ENCODE measurements at regions not wholly inside any gene's neighbourhood (a gene's known extent, or its start where the extent isn't known, plus 50 kb on each side); places are given as distances from the start of the nearest gene placed in this dataset.

DNA sequence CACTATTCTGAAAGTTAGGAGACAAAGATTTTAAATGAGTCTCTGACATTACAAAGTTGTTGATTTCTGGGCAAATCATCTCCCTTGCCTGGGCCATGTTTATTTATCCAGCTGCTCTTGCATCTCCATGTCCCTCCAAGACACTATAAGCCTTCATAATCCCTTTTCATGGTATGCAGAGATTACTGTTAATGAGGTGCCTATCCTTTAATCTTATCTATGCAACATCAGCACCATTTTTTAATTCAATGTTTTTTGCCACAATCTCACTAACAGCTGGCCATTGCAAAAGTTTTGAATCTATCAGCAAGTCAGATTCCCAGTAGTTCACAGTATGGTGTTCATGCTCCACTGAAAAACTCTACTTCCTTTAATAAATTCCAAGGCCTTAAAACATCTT lies 108.5 kb upstream of the PTPRD start:
- no peak overlapping the region for H3K9ac ChIP-seq (ENCODE audit: low read depth, low read length)
- H3K9me3 ChIP-seq (ENCODE audit: insufficient read depth, low read depth, low read length): no peaks in the 10 kb centered on the region
- H3K27ac ChIP-seq (ENCODE audit: low read length): no peak overlapping the region
- H3K4me1 ChIP-seq (ENCODE audit: insufficient read depth, low read length): no peaks in the 10 kb centered on the region
- H3K4me3 ChIP-seq (ENCODE audit: low read length): no peak overlapping the region
- no peaks in the 10 kb centered on the region for H3K27me3 ChIP-seq (ENCODE audit: insufficient read depth, low read length)
- no peaks in the 10 kb centered on the region for H3K36me3 ChIP-seq (ENCODE audit: insufficient read depth, low read depth, low read length)

- Histone ChIP-seq H3K9me3 (ENCODE audit: insufficient read depth, low read depth, low read length) (no peaks in the 10 kb centered on the region), H3K4me1 (ENCODE audit: insufficient read depth, low read length) (peaks cover 4% of the 10 kb centered on the region; the same call in 1 of the 2 replicates), H3K36me3 (ENCODE audit: insufficient read depth, low read depth, low read length) (no peaks in the 10 kb centered on the region), H3K27me3 (ENCODE audit: insufficient read depth, low read length) (no peaks in the 10 kb centered on the region), H3K4me3 (ENCODE audit: low read length) (no peak overlapping the region), H3K27ac (ENCODE audit: low read length) (no peak overlapping the region), H3K9ac (ENCODE audit: low read depth, low read length) (no peak overlapping the region)
Observed at GRCh38 chr9:10729213-10729612, 116.4 kb upstream of the PTPRD start.

DNA sequence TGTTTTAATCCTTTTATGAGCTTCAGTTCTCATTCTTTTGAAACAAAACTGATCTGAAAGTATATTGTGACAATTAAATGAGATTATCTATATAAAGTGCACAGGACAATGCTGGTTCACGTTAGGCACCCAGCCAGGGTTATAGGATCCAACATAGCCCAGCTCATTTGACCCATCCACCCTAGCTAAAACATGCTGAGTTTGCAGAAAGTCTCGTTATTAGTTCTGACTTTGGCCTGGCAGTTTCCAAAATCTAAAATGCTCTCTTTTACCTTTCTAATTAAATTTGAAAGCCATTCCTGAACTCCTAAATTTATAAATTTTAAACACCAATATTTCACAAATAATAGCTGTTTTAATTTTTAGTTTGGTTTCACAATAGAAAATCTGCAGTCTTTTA lies 131.9 kb upstream of the PTPRD start:
- Histone ChIP-seq H3K27ac (ENCODE audit: low read length) (no peak overlapping the region), H3K9me3 (ENCODE audit: insufficient read depth, low read depth, low read length) (no peaks in the 10 kb centered on the region), H3K4me3 (ENCODE audit: low read length) (no peak overlapping the region), H3K27me3 (ENCODE audit: insufficient read depth, low read length) (no peaks in the 10 kb centered on the region), H3K36me3 (ENCODE audit: insufficient read depth, low read depth, low read length) (no peaks in the 10 kb centered on the region), H3K9ac (ENCODE audit: low read depth, low read length) (no peak overlapping the region), H3K4me1 (ENCODE audit: insufficient read depth, low read length) (no peaks in the 10 kb centered on the region)

DNA sequence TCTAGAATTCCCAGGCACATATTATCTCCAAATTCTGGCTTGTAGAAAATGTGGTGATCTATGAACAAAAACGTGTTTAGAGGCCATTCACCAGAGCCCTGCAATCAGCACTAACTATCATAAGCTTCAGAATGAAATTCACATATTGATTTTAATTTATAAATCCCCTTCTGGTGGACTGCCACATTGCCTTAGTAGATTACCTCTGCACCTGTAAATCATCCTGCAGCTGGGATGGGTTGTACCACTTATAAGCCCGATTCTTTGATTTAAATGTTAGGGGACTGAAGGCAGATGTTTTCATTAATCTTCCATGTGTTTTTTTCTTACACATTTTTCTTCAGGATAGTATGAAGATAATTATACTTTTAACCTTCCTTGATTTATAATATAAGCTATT lies 140.7 kb upstream of the PTPRD start:
- no peaks in the 10 kb centered on the region for H3K9me3 ChIP-seq (ENCODE audit: insufficient read depth, low read depth, low read length)
- no peak overlapping the region for H3K4me3 ChIP-seq (ENCODE audit: low read length)
- no peaks in the 10 kb centered on the region for H3K27me3 ChIP-seq (ENCODE audit: insufficient read depth, low read length)
- no peak overlapping the region for H3K27ac ChIP-seq (ENCODE audit: low read length)
- no peak overlapping the region for H3K9ac ChIP-seq (ENCODE audit: low read depth, low read length)
- no peaks in the 10 kb centered on the region for H3K36me3 ChIP-seq (ENCODE audit: insufficient read depth, low read depth, low read length)
- H3K4me1 ChIP-seq (ENCODE audit: insufficient read depth, low read length): no peaks in the 10 kb centered on the region

DNA sequence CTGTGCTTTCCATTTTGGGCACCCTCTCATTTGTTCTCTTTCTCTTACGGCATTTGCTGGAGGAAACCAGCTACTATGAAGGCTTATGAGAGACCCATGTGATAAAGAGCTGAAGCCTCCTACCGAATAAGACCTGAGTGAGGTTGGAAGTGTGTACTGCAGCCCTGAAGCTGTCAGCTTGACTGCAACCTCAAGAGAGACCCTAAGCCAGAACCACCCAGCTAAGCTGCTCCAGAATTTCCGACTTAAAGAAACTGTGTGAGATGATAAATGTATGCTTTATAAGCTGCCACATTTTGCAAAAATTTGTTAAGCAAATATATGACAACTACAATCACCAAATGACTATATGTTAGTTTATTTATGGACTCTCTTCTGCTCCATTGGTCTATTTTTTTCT lies 151.7 kb upstream of the PTPRD start:
- Histone ChIP-seq H3K4me3 (ENCODE audit: low read length) (no peak overlapping the region), H3K9ac (ENCODE audit: low read depth, low read length) (no peak overlapping the region), H3K27me3 (ENCODE audit: insufficient read depth, low read length) (no peaks in the 10 kb centered on the region), H3K27ac (ENCODE audit: low read length) (no peak overlapping the region), H3K9me3 (ENCODE audit: insufficient read depth, low read depth, low read length) (no peaks in the 10 kb centered on the region), H3K4me1 (ENCODE audit: insufficient read depth, low read length) (no peaks in the 10 kb centered on the region), H3K36me3 (ENCODE audit: insufficient read depth, low read depth, low read length) (no peaks in the 10 kb centered on the region)

DNA sequence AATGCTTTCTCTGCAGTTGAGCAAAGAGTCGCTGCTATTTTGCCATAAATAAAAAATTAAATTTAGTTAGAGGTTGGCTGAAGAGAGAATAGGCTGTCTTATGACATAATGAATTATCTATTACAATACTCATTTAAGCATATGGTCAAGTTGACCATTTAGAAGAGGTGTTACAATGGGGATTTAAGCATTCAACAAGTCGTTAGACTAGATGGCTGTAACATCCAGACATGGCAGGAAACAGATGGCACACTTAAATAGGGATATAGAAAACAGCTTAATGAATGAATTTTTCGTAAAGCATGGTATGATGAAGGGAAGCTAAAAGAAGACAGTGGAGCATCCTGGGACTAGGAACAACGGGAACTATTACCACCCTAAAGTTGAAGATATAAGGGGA lies 160.3 kb upstream of the PTPRD start:
- Histone ChIP-seq H3K36me3 (ENCODE audit: insufficient read depth, low read depth, low read length) (no peaks in the 10 kb centered on the region), H3K9me3 (ENCODE audit: insufficient read depth, low read depth, low read length) (no peaks in the 10 kb centered on the region), H3K9ac (ENCODE audit: low read depth, low read length) (no peak overlapping the region), H3K4me3 (ENCODE audit: low read length) (no peak overlapping the region), H3K27me3 (ENCODE audit: insufficient read depth, low read length) (no peaks in the 10 kb centered on the region), H3K27ac (ENCODE audit: low read length) (no peak overlapping the region), H3K4me1 (ENCODE audit: insufficient read depth, low read length) (no peaks in the 10 kb centered on the region)

GRCh38 chr9:10774051-10774450 lies 161.2 kb upstream of the PTPRD start:
- Histone ChIP-seq H3K36me3 (ENCODE audit: insufficient read depth, low read depth, low read length) (no peaks in the 10 kb centered on the region), H3K4me1 (ENCODE audit: insufficient read depth, low read length) (no peaks in the 10 kb centered on the region), H3K9ac (ENCODE audit: low read depth, low read length) (no peak overlapping the region), H3K9me3 (ENCODE audit: insufficient read depth, low read depth, low read length) (no peaks in the 10 kb centered on the region), H3K27me3 (ENCODE audit: insufficient read depth, low read length) (no peaks in the 10 kb centered on the region), H3K27ac (ENCODE audit: low read length) (no peak overlapping the region), H3K4me3 (ENCODE audit: low read length) (no peak overlapping the region)

- no peak overlapping the region for H3K27ac ChIP-seq (ENCODE audit: low read length)
- no peaks in the 10 kb centered on the region for H3K4me1 ChIP-seq (ENCODE audit: insufficient read depth, low read length)
- no peak overlapping the region for H3K4me3 ChIP-seq (ENCODE audit: low read length)
- H3K9me3 ChIP-seq (ENCODE audit: insufficient read depth, low read depth, low read length): no peaks in the 10 kb centered on the region
- no peak overlapping the region for H3K9ac ChIP-seq (ENCODE audit: low read depth, low read length)
- no peaks in the 10 kb centered on the region for H3K27me3 ChIP-seq (ENCODE audit: insufficient read depth, low read length)
- H3K36me3 ChIP-seq (ENCODE audit: insufficient read depth, low read depth, low read length): no peaks in the 10 kb centered on the region
Observed at GRCh38 chr9:10785255-10785654, 172.5 kb upstream of the PTPRD start.

DNA sequence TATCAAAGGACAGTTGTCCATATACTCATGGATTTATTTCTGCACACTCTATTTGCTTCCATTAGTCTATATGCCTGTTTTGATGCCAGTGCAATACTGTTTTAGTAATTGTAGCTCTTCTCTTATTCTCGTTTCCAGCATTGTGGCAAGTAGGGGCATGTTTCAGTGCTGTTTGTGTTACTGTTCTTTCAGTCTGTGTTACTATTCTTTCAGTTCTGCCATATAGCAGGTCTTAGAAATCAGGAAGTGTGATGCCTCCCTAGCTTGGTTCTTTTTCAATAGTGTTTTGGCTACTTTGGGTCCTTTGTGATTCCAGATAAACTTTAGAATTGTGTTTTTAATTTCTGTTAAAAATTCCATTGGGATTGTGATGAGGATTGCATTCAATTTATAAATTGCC lies 180.5 kb upstream of the PTPRD start:
- Histone ChIP-seq H3K4me1 (ENCODE audit: insufficient read depth, low read length) (no peaks in the 10 kb centered on the region), H3K27me3 (ENCODE audit: insufficient read depth, low read length) (no peaks in the 10 kb centered on the region), H3K9me3 (ENCODE audit: insufficient read depth, low read depth, low read length) (no peaks in the 10 kb centered on the region), H3K9ac (ENCODE audit: low read depth, low read length) (no peak overlapping the region), H3K27ac (ENCODE audit: low read length) (no peak overlapping the region), H3K4me3 (ENCODE audit: low read length) (no peak overlapping the region), H3K36me3 (ENCODE audit: insufficient read depth, low read depth, low read length) (no peaks in the 10 kb centered on the region)

DNA sequence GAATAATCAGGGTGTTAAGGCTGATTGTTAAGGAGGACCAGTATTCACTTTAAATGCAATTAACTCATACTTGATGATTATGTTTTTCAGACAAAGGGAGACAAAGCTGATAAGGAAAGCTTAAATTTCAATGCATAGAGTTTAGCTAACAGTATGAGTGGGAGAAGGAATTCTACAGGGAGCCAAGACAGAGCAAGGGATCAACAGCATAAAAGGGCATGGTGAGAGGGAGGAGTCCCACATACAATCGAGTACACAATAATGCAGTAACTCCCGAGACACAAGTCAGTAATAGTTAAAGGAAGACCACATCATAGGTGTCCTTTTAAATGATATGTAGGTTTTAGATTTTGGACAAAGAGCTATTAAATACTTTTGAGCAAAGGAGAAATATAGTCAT lies 191.7 kb upstream of the PTPRD start:
- H3K4me1 ChIP-seq (ENCODE audit: insufficient read depth, low read length): no peaks in the 10 kb centered on the region; the same call in 1 of the 2 replicates
- H3K27ac ChIP-seq (ENCODE audit: low read length): no peak overlapping the region
- no peak overlapping the region for H3K4me3 ChIP-seq (ENCODE audit: low read length)
- no peak overlapping the region for H3K9ac ChIP-seq (ENCODE audit: low read depth, low read length)
- no peaks in the 10 kb centered on the region for H3K27me3 ChIP-seq (ENCODE audit: insufficient read depth, low read length)
- no peaks in the 10 kb centered on the region for H3K9me3 ChIP-seq (ENCODE audit: insufficient read depth, low read depth, low read length)
- H3K36me3 ChIP-seq (ENCODE audit: insufficient read depth, low read depth, low read length): no peaks in the 10 kb centered on the region

DNA sequence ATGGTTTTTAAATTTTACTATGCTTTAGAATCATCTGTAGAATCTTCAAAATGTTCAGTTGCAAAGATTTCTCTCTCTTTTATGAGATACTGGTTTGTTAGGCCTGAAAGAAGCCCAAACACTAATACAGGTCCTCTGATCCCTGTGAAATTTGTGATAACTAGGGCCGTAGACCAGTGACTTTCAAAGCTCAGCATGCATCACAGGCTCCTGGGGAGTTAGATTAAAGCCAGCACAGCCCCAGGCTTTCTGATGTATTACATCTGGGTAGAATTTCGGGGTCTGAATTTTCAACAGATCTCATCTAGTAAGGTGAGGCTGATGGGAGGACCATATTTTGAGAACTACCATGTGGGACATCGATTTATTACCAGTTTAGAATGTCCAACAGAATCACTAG lies 194.1 kb upstream of the PTPRD start:
- Histone ChIP-seq H3K27ac (ENCODE audit: low read length) (no peak overlapping the region), H3K4me3 (ENCODE audit: low read length) (no peak overlapping the region), H3K27me3 (ENCODE audit: insufficient read depth, low read length) (no peaks in the 10 kb centered on the region), H3K4me1 (ENCODE audit: insufficient read depth, low read length) (no peaks in the 10 kb centered on the region; the same call in 1 of the 2 replicates), H3K9me3 (ENCODE audit: insufficient read depth, low read depth, low read length) (no peaks in the 10 kb centered on the region), H3K9ac (ENCODE audit: low read depth, low read length) (no peak overlapping the region), H3K36me3 (ENCODE audit: insufficient read depth, low read depth, low read length) (no peaks in the 10 kb centered on the region)

DNA sequence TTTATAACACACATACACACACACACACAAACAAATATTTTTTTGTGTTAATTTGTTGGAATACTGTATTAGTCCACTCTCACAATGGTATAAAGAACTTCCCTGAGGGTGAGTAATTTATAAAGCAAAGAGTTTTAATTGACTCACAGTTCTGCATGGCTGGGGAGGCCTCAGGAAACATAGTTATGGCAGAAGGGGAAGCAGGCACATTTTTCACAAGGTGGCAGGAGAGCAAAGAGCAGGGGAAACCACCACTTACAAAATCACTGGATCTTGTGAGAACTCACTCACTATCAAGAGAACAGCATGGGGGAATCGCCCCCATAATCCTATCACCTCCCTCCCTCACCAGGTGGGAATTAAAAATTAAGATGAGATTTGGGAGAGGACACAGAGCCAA lies 205.4 kb upstream of the PTPRD start:
- no peak overlapping the region for H3K9ac ChIP-seq (ENCODE audit: low read depth, low read length)
- H3K4me3 ChIP-seq (ENCODE audit: low read length): no peak overlapping the region
- no peaks in the 10 kb centered on the region for H3K4me1 ChIP-seq (ENCODE audit: insufficient read depth, low read length)
- H3K9me3 ChIP-seq (ENCODE audit: insufficient read depth, low read depth, low read length): no peaks in the 10 kb centered on the region
- no peaks in the 10 kb centered on the region for H3K27me3 ChIP-seq (ENCODE audit: insufficient read depth, low read length)
- no peaks in the 10 kb centered on the region for H3K36me3 ChIP-seq (ENCODE audit: insufficient read depth, low read depth, low read length)
- no peak overlapping the region for H3K27ac ChIP-seq (ENCODE audit: low read length)

Measured in iPS-20b (cell line).